Activated B cell treated with CpG ODN at 0.5 μM for 24 hours (primary cell): ENCODE measurements at regions not wholly inside any gene's neighbourhood (a gene's known extent, or its start where the extent isn't known, plus 50 kb on each side); places are given as distances from the start of the nearest gene placed in this dataset.

Source experiments
- ATAC-seq: fragments of 200-7000 bp; cut with Tn5 transposase; one replicate; pipeline ENCODE4 v1.10.0; 2021; ENCODE audit warnings: low read depth, mild to moderate bottlenecking, moderate library complexity
- CTCF ChIA-PET: fragments of 350-600 bp; sonication (Branson Sonifier 250); formaldehyde crosslinking; loops from one replicate; lab custom pipeline; 2021; ENCODE audit warnings: antibody characterized with exemption; lab: Charles Lee
- POLR2A ChIA-PET: fragments of 350-600 bp; sonication (Branson Sonifier 250); formaldehyde crosslinking; loops from one replicate; lab custom pipeline; 2021; ENCODE audit warnings: antibody characterized with exemption; lab: Charles Lee
- DNase-seq: peaks from one replicate; pipeline ENCODE4 v3.0.0; 2022
- H3K27ac Mint-ChIP-seq: one replicate; pipeline ENCODE4 v1.8.0; 2020; ENCODE audit warnings: mixed read lengths
- H3K27me3 Mint-ChIP-seq: one replicate; pipeline ENCODE4 v1.8.0; 2021; ENCODE audit warnings: mixed read lengths
- H3K36me3 Mint-ChIP-seq: one replicate; pipeline ENCODE4 v1.8.0; 2021; ENCODE audit warnings: low read depth, mixed read lengths
- H3K4me1 Mint-ChIP-seq: one replicate; pipeline ENCODE4 v1.8.0; 2021; ENCODE audit warnings: mixed read lengths
- H3K4me3 Mint-ChIP-seq: one replicate; pipeline ENCODE4 v1.8.0; 2020; ENCODE audit warnings: mild to moderate bottlenecking, mixed read lengths
- H3K9me3 Mint-ChIP-seq: one replicate; pipeline ENCODE4 v1.8.0; 2020; ENCODE audit warnings: mixed read lengths
- CTCF ChIP-seq: fragments of 200-600 bp; IDR thresholded peaks from one replicate; pipeline ENCODE4 v1.8.0; 2022; ENCODE audit warnings: antibody characterized with exemption, mild to moderate bottlenecking
- intact Hi-C: fragments of 100-400 bp; cut with micrococcal nuclease; formaldehyde crosslinking; loops from one replicate; pipeline ENCODE4 v1.15.1; 2024

- TF ChIP-seq CTCF: no peak
- no peak for ATAC-seq
- Mint-ChIP-seq H3K9me3 (peaks cover 3% of the 10 kb centered on the region), H3K36me3 (no peaks in the 10 kb centered on the region), H3K27ac (no peak overlapping the region), H3K4me1 (no peaks in the 10 kb centered on the region), H3K4me3 (no peak overlapping the region), H3K27me3 (no peaks in the 10 kb centered on the region)
- ChIA-PET CTCF (no interaction called here), POLR2A (no interaction called here)
- no peak for DNase-seq
- intact Hi-C loops: no loop called here
Observed at GRCh38 chr11:91158891-91159537, 936.2 kb upstream of the CHORDC1 start.

- Mint-ChIP-seq H3K27ac (no peak overlapping the region), H3K4me3 (no peak overlapping the region), H3K27me3 (no peaks in the 10 kb centered on the region), H3K36me3 (no peaks in the 10 kb centered on the region), H3K4me1 (no peaks in the 10 kb centered on the region), H3K9me3 (no peaks in the 10 kb centered on the region)
- ChIA-PET POLR2A (no interaction called here), CTCF (no interaction called here)
- DNase-seq (no peak), ATAC-seq (no peak)
- no peak for TF ChIP-seq CTCF
- intact Hi-C loops: no loop called here
Observed at GRCh38 chr11:91158297-91158696, 935.4 kb upstream of the CHORDC1 start.

GRCh38 chr11:91156041-91156440 is 933.2 kb upstream of the CHORDC1 start:
- Mint-ChIP-seq H3K4me3 (no peak overlapping the region), H3K27me3 (no peaks in the 10 kb centered on the region), H3K4me1 (no peaks in the 10 kb centered on the region), H3K9me3 (peaks cover 11% of the 10 kb centered on the region), H3K36me3 (no peaks in the 10 kb centered on the region), H3K27ac (no peak overlapping the region)
- CTCF ChIA-PET: no interaction called here
- no peak for TF ChIP-seq CTCF
- POLR2A ChIA-PET: no interaction called here
- ATAC-seq (no peak), DNase-seq (no peak)
- intact Hi-C loops: no loop called here

- CTCF ChIA-PET: no interaction called here
- intact Hi-C loops: no loop called here
- ATAC-seq: no peak
- Mint-ChIP-seq H3K4me3 (no peak overlapping the region), H3K9me3 (peaks cover 12% of the 10 kb centered on the region), H3K4me1 (no peaks in the 10 kb centered on the region), H3K27ac (no peak overlapping the region), H3K36me3 (no peaks in the 10 kb centered on the region), H3K27me3 (no peaks in the 10 kb centered on the region)
- TF ChIP-seq CTCF: no peak
- POLR2A ChIA-PET: no interaction called here
- no peak for DNase-seq
Observed at GRCh38 chr11:91147885-91148284, 925.0 kb upstream of the CHORDC1 start.

DNA sequence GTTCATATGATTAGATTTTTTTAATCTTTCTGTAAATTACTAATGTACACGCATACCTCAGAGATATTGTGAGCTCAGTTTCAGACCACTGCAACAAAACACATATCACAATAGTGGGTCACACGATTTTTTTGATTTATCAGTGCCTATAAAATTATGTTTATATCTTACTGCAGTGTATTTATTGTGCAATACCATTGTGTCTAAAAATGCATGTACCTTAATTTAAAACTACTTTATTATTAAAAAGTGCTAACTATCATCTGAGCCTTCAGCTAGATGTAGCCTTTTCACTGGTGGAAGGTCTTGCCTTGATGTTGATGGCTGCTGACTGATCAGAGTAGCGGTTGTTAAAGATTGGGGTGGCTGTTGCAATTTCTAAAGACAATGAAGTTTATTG is 918.8 kb upstream of the CHORDC1 start:
- no peaks in the 10 kb centered on the region for H3K27me3 Mint-ChIP-seq
- H3K27ac Mint-ChIP-seq: no peak overlapping the region
- POLR2A ChIA-PET: no interaction called here
- ATAC-seq (no peak), DNase-seq (no peak)
- no peaks in the 10 kb centered on the region for H3K4me1 Mint-ChIP-seq
- no peak for TF ChIP-seq CTCF
- no peak overlapping the region for H3K4me3 Mint-ChIP-seq
- CTCF ChIA-PET: no interaction called here
- intact Hi-C loops: no loop called here
- peaks cover 5% of the 10 kb centered on the region for H3K9me3 Mint-ChIP-seq
- no peaks in the 10 kb centered on the region for H3K36me3 Mint-ChIP-seq
